Gastrocnemius medialis (tissue), 4 donors: ENCODE measurements at regions not wholly inside any gene's neighbourhood (a gene's known extent, or its start where the extent isn't known, plus 50 kb on each side); places are given as distances from the start of the nearest gene placed in this dataset.

Experiments used
- ATAC-seq, 2 donors: fragments of 150-250 bp; one replicate each; pipeline ENCODE4 v1.9.1; 2016
- DNase-seq, 2 donors: peaks; one replicate each; pipeline ENCODE4 v3.0.0-alpha.2; 2019
- H3K27ac ChIP-seq, 4 donors: fragments of 200-600 bp; sonication (generic); 1 replicate in 1 of 4; 2 replicates in 3 of 4; pipeline ENCODE4 v1.5.1; 2016 to 2018; ENCODE audit warnings: mild to moderate bottlenecking in 2 of 4, moderate library complexity in 1 of 4
- H3K27me3 ChIP-seq, 3 donors: fragments of 200-600 bp; sonication (generic) in 2 of 3; 1 replicate in 1 of 3; 2 replicates in 2 of 3; pipeline versions ENCODE4 v1.5.1 to v1.6.0; 2016 to 2019; ENCODE audit warnings: mild to moderate bottlenecking in 1 of 3, moderate library complexity in 1 of 3
- H3K36me3 ChIP-seq, 2 donors: fragments of 200-600 bp; sonication (generic) in 1 of 2; one replicate each; pipeline ENCODE4 v1.5.1; 2017 to 2018
- H3K4me1 ChIP-seq, 2 donors: fragments of 200-600 bp; sonication (generic) in 1 of 2; one replicate each; pipeline ENCODE4 v1.5.1; 2016 to 2017; ENCODE audit warnings: mild to moderate bottlenecking in 2 of 2
- H3K4me3 ChIP-seq, 4 donors: fragments of 200-600 bp; sonication (generic) in 3 of 4; 1 replicate in 1 of 4; 2 replicates in 3 of 4; pipeline ENCODE4 v1.5.1; 2016 to 2019; ENCODE audit warnings: mild to moderate bottlenecking in 2 of 4
- H3K9me3 ChIP-seq, 3 donors: fragments of 200-600 bp; sonication (generic) in 2 of 3; 1 replicate in 1 of 3; 2 replicates in 2 of 3; pipeline ENCODE4 v1.5.1; 2016 to 2019
- CTCF ChIP-seq, 5 experiments: fragments of 450-650 bp in 3 of 5; fragments of 200-600 bp in 2 of 5; sonication (generic) in 2 of 5; IDR thresholded peaks in 4 of 5; conservative IDR thresholded peaks in 1 of 5; 1 replicate in 4 of 5; 2 replicates in 1 of 5; pipeline ENCODE4 v1.5.1; 2016 to 2019; ENCODE audit warnings: antibody characterized with exemption in 5 of 5, mild to moderate bottlenecking in 3 of 5, moderate library complexity in 3 of 5
- POLR2A ChIP-seq, 2 donors: fragments of 450-650 bp; IDR thresholded peaks; one replicate each; pipeline ENCODE4 v1.6.1; 2017; ENCODE audit warnings: antibody characterized with exemption in 2 of 2, mild to moderate bottlenecking in 2 of 2, moderate library complexity in 2 of 2
- in situ Hi-C, 4 donors: fragments of 200-750 bp; cut with MboI; loops; one replicate each; pipeline versions ENCODE4 v1.15.0 to v1.8.0; 2017; ENCODE audit warnings: low sequenced_read_pairs in 4 of 4
- intact Hi-C: fragments of 100-400 bp; cut with DNase I; formaldehyde crosslinking; loops from one replicate; pipeline ENCODE4 v1.15.1; 2023; ENCODE audit warnings: low total_unique reads

GRCh38 chr14:100467046-100467750 is 120.0 kb downstream of the BEGAIN start:
- in situ Hi-C loops, result no loop called here
- Histone ChIP-seq H3K9me3 (no peaks in the 10 kb centered on the region), H3K36me3 (no peaks in the 10 kb centered on the region), H3K4me3 (no peak overlapping the region), H3K27me3 (no peaks in the 10 kb centered on the region), H3K4me1 (peaks cover 4 to 9% of the 10 kb centered on the region in 2 donors), H3K27ac (no peak overlapping the region)
- ATAC-seq, result no peak
- no peak for DNase-seq
- intact Hi-C loops, result no loop called here
- TF ChIP-seq POLR2A (IDR thresholded peaks at IDR 0.05), result no peak
- TF ChIP-seq CTCF (IDR thresholded peaks at IDR 0.05 in 4 of 5, conservative IDR thresholded peaks at IDR 0.05 in 1 of 5), result no peak

GRCh38 chr14:100467939-100468338 is 119.3 kb downstream of the BEGAIN start:
- H3K36me3 ChIP-seq, result no peaks in the 10 kb centered on the region
- ATAC-seq (no peak), DNase-seq (no peak)
- intact Hi-C loops (no loop called here), in situ Hi-C loops (no loop called here)
- no peak overlapping the region for H3K4me3 ChIP-seq
- H3K9me3 ChIP-seq, result no peaks in the 10 kb centered on the region
- no peak overlapping the region for H3K27ac ChIP-seq
- no peaks in the 10 kb centered on the region for H3K27me3 ChIP-seq
- peaks cover 9 to 16% of the 10 kb centered on the region in 2 donors for H3K4me1 ChIP-seq
- TF ChIP-seq CTCF (IDR thresholded peaks at IDR 0.05 in 4 of 5, conservative IDR thresholded peaks at IDR 0.05 in 1 of 5) (no peak), POLR2A (IDR thresholded peaks at IDR 0.05) (no peak)

GRCh38 chr14:100468557-100468956 is 118.7 kb downstream of the BEGAIN start:
- H3K27ac ChIP-seq, result no peak overlapping the region
- no peaks in the 10 kb centered on the region for H3K36me3 ChIP-seq
- H3K4me3 ChIP-seq, result no peak overlapping the region
- DNase-seq, result no peak
- H3K4me1 ChIP-seq, result peaks cover 9 to 17% of the 10 kb centered on the region in 2 donors
- ATAC-seq, result no peak
- H3K27me3 ChIP-seq, result no peaks in the 10 kb centered on the region
- no peaks in the 10 kb centered on the region for H3K9me3 ChIP-seq
- TF ChIP-seq POLR2A (IDR thresholded peaks at IDR 0.05), result no peak
- TF ChIP-seq CTCF (IDR thresholded peaks at IDR 0.05 in 4 of 5, conservative IDR thresholded peaks at IDR 0.05 in 1 of 5), result no peak
- in situ Hi-C loops, result no loop called here
- intact Hi-C loops, result no loop called here

GRCh38 chr14:100469632-100470522 is 117.3 kb downstream of the BEGAIN start:
- no peak overlapping the region for H3K4me3 ChIP-seq
- H3K9me3 ChIP-seq, result no peaks in the 10 kb centered on the region
- no peak for DNase-seq
- no peaks in the 10 kb centered on the region for H3K27me3 ChIP-seq
- TF ChIP-seq CTCF (IDR thresholded peaks at IDR 0.05 in 4 of 5, conservative IDR thresholded peaks at IDR 0.05 in 1 of 5), result no peak
- TF ChIP-seq POLR2A (IDR thresholded peaks at IDR 0.05), result no peak
- no peak for ATAC-seq
- intact Hi-C loops, result loop anchor here (10.0 kb wide), 1 partner anchor 95 kb away; no protein-coding TSS in a partner anchor
- in situ Hi-C loops, result no loop called here
- H3K4me1 ChIP-seq, result peaks cover 9 to 17% of the 10 kb centered on the region in 2 donors
- no peaks in the 10 kb centered on the region for H3K36me3 ChIP-seq
- H3K27ac ChIP-seq, result no peak overlapping the region
